PC-9 (cell line): ENCODE measurements at regions not wholly inside any gene's neighbourhood (a gene's known extent, or its start where the extent isn't known, plus 50 kb on each side); places are given as distances from the start of the nearest gene placed in this dataset.
"Not testable (repeated sequence)": the region's sequence is repeated elsewhere in the genome, so short reads cannot be mapped to it uniquely, and the experiment has no call there.

ENCODE experiments used
- CTCF ChIP-seq: fragments of 200-600 bp; sonication (generic); conservative IDR thresholded peaks from 2 replicates; pipeline ENCODE4 v1.6.1; 2017; ENCODE audit warnings: mixed run types, antibody characterized with exemption, mild to moderate bottlenecking, moderate library complexity
- EZH2 ChIP-seq: fragments of 200-600 bp; sonication (generic); IDR thresholded peaks from 2 replicates; pipeline ENCODE4 v1.8.0; 2017; ENCODE audit warnings: antibody characterized with exemption, low read depth

- not testable (repeated sequence) for TF ChIP-seq CTCF, EZH2
Measured at GRCh38 chr21:6579801-6580200, 3941.6 kb upstream of the TPTE start.
